ENCODE measurements at regions not wholly inside any gene's neighbourhood (a gene's known extent, or its start where the extent isn't known, plus 50 kb on each side); places are given as distances from the start of the nearest gene placed in this dataset.

DNA sequence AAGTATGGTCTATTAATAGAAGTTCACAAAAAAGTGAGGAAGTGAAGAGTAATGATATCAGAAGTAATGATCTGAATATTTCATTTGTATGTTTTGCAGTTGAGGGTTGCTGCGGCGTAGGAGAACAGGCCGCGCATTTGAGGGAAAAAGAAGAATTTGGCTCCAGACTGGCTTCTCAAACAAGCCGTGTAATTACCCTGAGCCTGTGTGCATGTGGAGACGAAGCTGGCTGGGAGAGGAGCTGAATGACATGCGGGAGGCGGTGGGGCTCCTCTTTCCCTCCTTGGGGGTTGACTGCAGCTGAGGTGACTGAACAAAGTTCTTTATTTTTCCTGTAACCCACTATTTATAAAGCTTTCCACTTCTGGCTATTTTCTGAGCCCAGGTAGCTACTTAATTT is 115.5 kb upstream of the AFDN start:
- H2BK20ac ChIP-seq (ENCODE audit: low read depth, low read length) = no peak overlapping the region
- no peak overlapping the region for H3K23ac ChIP-seq (ENCODE audit: low read depth, low read length)
- no peak overlapping the region for H3K56ac ChIP-seq (ENCODE audit: extremely low read depth, insufficient read depth, low read length)
- no peaks in the 10 kb centered on the region for H3K27me3 ChIP-seq (ENCODE audit: control insufficient read depth, insufficient read depth, low read length)
- ATAC-seq (ENCODE audit: low read depth) (no peak), DNase-seq (no peak)
- H4K8ac ChIP-seq (ENCODE audit: low read depth in 2 of 2, low read length in 2 of 2) = no peak overlapping the region
- H2AK5ac ChIP-seq (ENCODE audit: low read depth, low read length) = no peak overlapping the region
- no peak overlapping the region for H3K4me2 ChIP-seq (ENCODE audit: low read depth, low read length)
- no peaks in the 10 kb centered on the region for H3K9me1 ChIP-seq (ENCODE audit: insufficient read depth, low read length)
- no peak overlapping the region for H2BK5ac ChIP-seq (ENCODE audit: low read depth, low read length, poor library complexity, severe bottlenecking)
- no peak overlapping the region for H3K4me3 ChIP-seq (ENCODE audit: insufficient read depth, low read depth, low read length)
- H3K4ac ChIP-seq (ENCODE audit: low read depth, low read length) = no peak overlapping the region
- H2AK9ac ChIP-seq (replicated peaks; ENCODE audit: low read depth, low read length, poor library complexity) = no peak overlapping the region
- in situ Hi-C loops (cut with MboI; ENCODE audit: low sequenced_read_pairs) (no loop called here), dilution Hi-C loops (cut with HindIII; ENCODE audit: low sequenced_read_pairs, unreplicated experiment) (no loop called here), intact Hi-C loops (cut with micrococcal nuclease) (no loop called here)
- H4K20me1 ChIP-seq (ENCODE audit: insufficient read depth, low read length) = no peaks in the 10 kb centered on the region
- H3K18ac ChIP-seq (ENCODE audit: low read depth, low read length) = no peak overlapping the region
- no peak overlapping the region for H2BK15ac ChIP-seq (ENCODE audit: low read depth, low read length)
- no peak overlapping the region for H3K9ac ChIP-seq (ENCODE audit: low read depth, low read length)
- no peak overlapping the region for H3K14ac ChIP-seq (replicated peaks; ENCODE audit: low read depth, low read length)
- H2BK120ac ChIP-seq (ENCODE audit: low read depth, low read length) = no peak overlapping the region
- no TSS peak for BruUV-seq (replicated peaks)
- H3K4me1 ChIP-seq (ENCODE audit: control insufficient read depth, insufficient read depth, low read length) = no peaks in the 10 kb centered on the region
- TF ChIP-seq SMC3 (IDR thresholded peaks at IDR 0.05; ENCODE audit: low read depth, low read length) = no peak
- no peak for TF ChIP-seq CHD1 (IDR thresholded peaks at IDR 0.05; ENCODE audit: low read depth, low read length)
- no peak for TF ChIP-seq CEBPB (IDR thresholded peaks at IDR 0.05; ENCODE audit: low read depth, low read length)
- no peak for TF ChIP-seq NFE2L2 (IDR thresholded peaks at IDR 0.05; ENCODE audit: low read depth, low read length)
- TF ChIP-seq MAZ (IDR thresholded peaks at IDR 0.05; ENCODE audit: borderline replicate concordance, low read depth, low read length) = no peak
- no peak for TF ChIP-seq RAD21 (IDR thresholded peaks at IDR 0.05; ENCODE audit: low read length)
- no peak for TF ChIP-seq MXI1 (IDR thresholded peaks at IDR 0.05; ENCODE audit: borderline replicate concordance, low read depth, low read length)
- TF ChIP-seq, protein P1, sequence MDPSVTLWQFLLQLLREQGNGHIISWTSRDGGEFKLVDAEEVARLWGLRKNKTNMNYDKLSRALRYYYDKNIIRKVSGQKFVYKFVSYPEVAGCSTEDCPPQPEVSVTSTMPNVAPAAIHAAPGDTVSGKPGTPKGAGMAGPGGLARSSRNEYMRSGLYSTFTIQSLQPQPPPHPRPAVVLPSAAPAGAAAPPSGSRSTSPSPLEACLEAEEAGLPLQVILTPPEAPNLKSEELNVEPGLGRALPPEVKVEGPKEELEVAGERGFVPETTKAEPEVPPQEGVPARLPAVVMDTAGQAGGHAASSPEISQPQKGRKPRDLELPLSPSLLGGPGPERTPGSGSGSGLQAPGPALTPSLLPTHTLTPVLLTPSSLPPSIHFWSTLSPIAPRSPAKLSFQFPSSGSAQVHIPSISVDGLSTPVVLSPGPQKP (IDR thresholded peaks at IDR 0.05; ENCODE audit: borderline replicate concordance, low read depth, low read length) = no peak
- no peak for TF ChIP-seq MAFK (IDR thresholded peaks at IDR 0.05; ENCODE audit: low read depth, low read length)
- no peak for TF ChIP-seq POLR2A (IDR thresholded peaks at IDR 0.05; ENCODE audit: low read depth, low read length)
- no peak for TF ChIP-seq RFX5 (IDR thresholded peaks at IDR 0.05; ENCODE audit: low read depth, low read length)
- TF ChIP-seq RCOR1 (IDR thresholded peaks at IDR 0.05; ENCODE audit: insufficient replicate concordance, low read length) = no peak
- no peak for TF ChIP-seq BHLHE40 (IDR thresholded peaks at IDR 0.05; ENCODE audit: low read depth, low read length)
- no peak overlapping the region for H2AFZ ChIP-seq (replicated peaks; ENCODE audit: low read length, poor library complexity)
- peaks cover 52% of the 10 kb centered on the region for H3K9me3 ChIP-seq (ENCODE audit: control insufficient read depth, insufficient read depth, low read length)
- no peak overlapping the region for H4K5ac ChIP-seq (ENCODE audit: low read depth, low read length)
- no peaks in the 10 kb centered on the region for H3K36me3 ChIP-seq (ENCODE audit: control insufficient read depth, insufficient read depth, low read length)
- ChIA-PET CTCF (no interaction called here), POLR2A (ENCODE audit: unreplicated experiment) (no interaction called here)
- WGBS, 2 experiments (ENCODE audit: extremely low coverage in 2 of 2, insufficient read length in 1 of 2) = 93% methylated on average over 4 of the region's 8 CpGs; no CpG with 5 or more reads in 1 of the 2 experiments
- no peaks in the 10 kb centered on the region for H3K79me1 ChIP-seq (ENCODE audit: low read depth in 1 of 2, low read length in 2 of 2)
- H4K91ac ChIP-seq (ENCODE audit: insufficient read depth, low read depth, low read length) = no peak overlapping the region
- H3K27ac ChIP-seq (ENCODE audit: insufficient read depth, low read length) = no peak overlapping the region

All from IMR-90 (cell line).